Lower leg skin (tissue), 4 donors: ENCODE measurements at regions not wholly inside any gene's neighbourhood (a gene's known extent, or its start where the extent isn't known, plus 50 kb on each side); places are given as distances from the start of the nearest gene placed in this dataset.

Experiments
- DNase-seq, 2 donors: peaks; one replicate each; pipeline ENCODE4 v3.0.0-alpha.2; 2019; ENCODE audit warnings: low spot score in 2 of 2
- H3K4me3 ChIP-seq: fragments of 200-600 bp; sonication (generic); 2 replicates; pipeline ENCODE4 v1.5.1; 2017; ENCODE audit warnings: mild to moderate bottlenecking, low read depth; ENCODE audit not compliant: poor library complexity, severe bottlenecking
- CTCF ChIP-seq, 3 donors: fragments of 450-650 bp; IDR thresholded peaks; one replicate each; pipeline ENCODE4 v1.5.1; 2016; ENCODE audit warnings: antibody characterized with exemption in 3 of 3, mild to moderate bottlenecking in 3 of 3, moderate library complexity in 2 of 3
- POLR2A ChIP-seq, 2 donors: fragments of 450-650 bp; IDR thresholded peaks; one replicate each; pipeline ENCODE4 v1.6.1; 2016 to 2017; ENCODE audit warnings: antibody characterized with exemption in 2 of 2, mild to moderate bottlenecking in 1 of 2, moderate library complexity in 1 of 2
- WGBS, 2 donors: methylation state at CpG; one replicate each; pipeline ENCODE4 v1.1.5; 2018; 5-methylcytosine and 5-hydroxymethylcytosine counted together
- intact Hi-C: fragments of 100-400 bp; cut with DNase I; formaldehyde crosslinking; loops from one replicate; pipeline ENCODE4 v1.15.0; 2023; ENCODE audit warnings: low total_unique reads

GRCh38 chr14:96626121-96626768 lies 124.1 kb downstream of the PAPOLA start:
- intact Hi-C loops: no loop called here
- H3K4me3 ChIP-seq: no peak overlapping the region
- WGBS, 2 donors: 66 to 70% methylated on average over 15 to 16 of the region's 16 CpGs
- TF ChIP-seq POLR2A (IDR thresholded peaks at IDR 0.05): no peak
- no peak for TF ChIP-seq CTCF (IDR thresholded peaks at IDR 0.05)
- DNase-seq: peak in 1 of 2 donors; percentile 32

- intact Hi-C loops: no loop called here
- no peak for TF ChIP-seq POLR2A (IDR thresholded peaks at IDR 0.05)
- no peak for TF ChIP-seq CTCF (IDR thresholded peaks at IDR 0.05)
- no peak overlapping the region for H3K4me3 ChIP-seq
- 40 to 51% methylated on average over 14 of the region's 14 CpGs for WGBS, 2 donors
- DNase-seq: peak in 1 of 2 donors; percentile 37
Measured at GRCh38 chr14:96626916-96627315, 124.7 kb downstream of the PAPOLA start.

GRCh38 chr14:96627386-96627785 lies 125.2 kb downstream of the PAPOLA start:
- DNase-seq: no peak
- TF ChIP-seq POLR2A (IDR thresholded peaks at IDR 0.05) (no peak), CTCF (IDR thresholded peaks at IDR 0.05) (no peak)
- intact Hi-C loops: no loop called here
- H3K4me3 ChIP-seq: no peak overlapping the region
- 40 to 48% methylated on average over 4 of the region's 4 CpGs for WGBS, 2 donors

GRCh38 chr14:96627811-96628775 lies 125.9 kb downstream of the PAPOLA start:
- DNase-seq: peak; percentile 8 to 61
- no peak overlapping the region for H3K4me3 ChIP-seq
- intact Hi-C loops: no loop called here
- 90 to 92% methylated on average over 10 of the region's 10 CpGs for WGBS, 2 donors
- TF ChIP-seq POLR2A (IDR thresholded peaks at IDR 0.05) (no peak), CTCF (IDR thresholded peaks at IDR 0.05) (no peak)

- intact Hi-C loops: no loop called here
- 70 to 76% methylated on average over 9 of the region's 9 CpGs for WGBS, 2 donors
- DNase-seq: peak in 1 of 2 donors; percentile 52
- no peak overlapping the region for H3K4me3 ChIP-seq
- TF ChIP-seq POLR2A (IDR thresholded peaks at IDR 0.05) (no peak), CTCF (IDR thresholded peaks at IDR 0.05) (no peak)
Measured at GRCh38 chr14:96629082-96629481, 126.9 kb downstream of the PAPOLA start.
